PFSK-1 (cell line): ENCODE measurements at regions not wholly inside any gene's neighbourhood (a gene's known extent, or its start where the extent isn't known, plus 50 kb on each side); places are given as distances from the start of the nearest gene placed in this dataset.

Experiments used
- FOXP2 ChIP-seq: optimal IDR thresholded peaks from 2 replicates; pipeline ENCODE3; 2011; ENCODE audit warnings: borderline replicate concordance, control low read depth, inconsistent platforms; ENCODE audit not compliant: insufficient read depth; ENCODE audit errors: extremely low read length, extremely low read depth
- POLR2AphosphoS5 ChIP-seq: IDR thresholded peaks from 2 replicates; pipeline ENCODE4 v1.6.1; 2012; ENCODE audit warnings: low read depth, mild to moderate bottlenecking, control low read depth, low read length, moderate library complexity
- REST ChIP-seq, 2 experiments: IDR thresholded peaks; 2 replicates each; pipeline versions ENCODE4 v1.6.1 to v1.8.0; 2011 to 2012; ENCODE audit warnings: low read depth in 2 of 2, low read length in 2 of 2, control low read depth in 1 of 2, inconsistent platforms in 1 of 2, mild to moderate bottlenecking in 1 of 2, moderate library complexity in 1 of 2; ENCODE audit not compliant: insufficient read depth in 1 of 2
- SIN3A ChIP-seq: IDR thresholded peaks from 2 replicates; pipeline ENCODE4 v1.6.1; 2012; ENCODE audit warnings: mild to moderate bottlenecking, low read length, moderate library complexity, borderline replicate concordance; ENCODE audit not compliant: insufficient read depth
- TAF1 ChIP-seq: IDR thresholded peaks from 2 replicates; pipeline ENCODE4 v1.6.1; 2012; ENCODE audit warnings: low read length, control low read depth, borderline replicate concordance; ENCODE audit not compliant: insufficient read depth

GRCh38 chr10:94235461-94235860 is 127.3 kb downstream of the NOC3L start:
- TF ChIP-seq POLR2AphosphoS5: no peak
- TF ChIP-seq TAF1: no peak
- no peak for TF ChIP-seq REST (IDR thresholded peaks at IDR 0.05; ENCODE audit: insufficient read depth in 1 of 2, low read depth in 2 of 2, low read length in 2 of 2)
- no peak for TF ChIP-seq SIN3A
- no peak for TF ChIP-seq FOXP2
